Jurkat, Clone E6-1 (cell line): ENCODE measurements at regions not wholly inside any gene's neighbourhood (a gene's known extent, or its start where the extent isn't known, plus 50 kb on each side); places are given as distances from the start of the nearest gene placed in this dataset.

Experiments used
- DNase-seq: peaks from one replicate; pipeline ENCODE4 v3.0.0-alpha.2; 2011; ENCODE audit warnings: low read depth, low spot score
- H3K4me3 ChIP-seq: 2 replicates; pipeline ENCODE4 v1.5.1; 2011; ENCODE audit warnings: mild to moderate bottlenecking, low read length, control low read depth, moderate library complexity

GRCh38 chr3:111244760-111245159 lies 173.1 kb downstream of the NECTIN3 start:
- no peak for DNase-seq
- H3K4me3 ChIP-seq: no peak overlapping the region

- H3K4me3 ChIP-seq: no peak overlapping the region
- no peak for DNase-seq
Measured at GRCh38 chr3:111246967-111247760, 175.5 kb downstream of the NECTIN3 start.

GRCh38 chr3:111248406-111248805 lies 176.8 kb downstream of the NECTIN3 start:
- DNase-seq: no peak
- H3K4me3 ChIP-seq: no peak overlapping the region

GRCh38 chr3:111249421-111249820 lies 177.8 kb downstream of the NECTIN3 start:
- no peak overlapping the region for H3K4me3 ChIP-seq
- DNase-seq: no peak

GRCh38 chr3:111252779-111253178 lies 181.2 kb downstream of the NECTIN3 start:
- H3K4me3 ChIP-seq: no peak overlapping the region
- DNase-seq: no peak

GRCh38 chr3:111253733-111254132 lies 182.1 kb downstream of the NECTIN3 start:
- H3K4me3 ChIP-seq: no peak overlapping the region
- peak; percentile 49 for DNase-seq

- no peak for DNase-seq
Measured at GRCh38 chr3:111260878-111261277, 189.3 kb downstream of the NECTIN3 start.

GRCh38 chr3:111269777-111270176 lies 198.2 kb downstream of the NECTIN3 start:
- DNase-seq: no peak
- H3K4me3 ChIP-seq: no peak overlapping the region

More at GRCh38 chr3:111260878-111261277, 189.3 kb downstream of the NECTIN3 start:
- H3K4me3 ChIP-seq: no peak overlapping the region

- H3K4me3 ChIP-seq: no peak overlapping the region
- DNase-seq: no peak
Measured at GRCh38 chr3:111277226-111277625, 205.6 kb downstream of the NECTIN3 start.

GRCh38 chr3:111278959-111279358 lies 207.3 kb downstream of the NECTIN3 start:
- DNase-seq: no peak
- no peak overlapping the region for H3K4me3 ChIP-seq

- H3K4me3 ChIP-seq: no peak overlapping the region
- DNase-seq: no peak
Measured at GRCh38 chr3:111282024-111282423, 210.4 kb downstream of the NECTIN3 start.

GRCh38 chr3:111283165-111283564 lies 211.5 kb downstream of the NECTIN3 start:
- no peak overlapping the region for H3K4me3 ChIP-seq
- DNase-seq: no peak

- DNase-seq: peak; percentile 51
- H3K4me3 ChIP-seq: no peak overlapping the region
Measured at GRCh38 chr3:111284503-111285183, 213.0 kb downstream of the NECTIN3 start.

- peak; percentile 56 for DNase-seq
- no peak overlapping the region for H3K4me3 ChIP-seq
Measured at GRCh38 chr3:111285184-111285538, 213.5 kb downstream of the NECTIN3 start.

GRCh38 chr3:111285694-111286093 lies 214.1 kb downstream of the NECTIN3 start:
- DNase-seq: no peak
- H3K4me3 ChIP-seq: no peak overlapping the region

GRCh38 chr3:111286746-111287145 lies 215.1 kb downstream of the NECTIN3 start:
- no peak for DNase-seq
- H3K4me3 ChIP-seq: no peak overlapping the region

GRCh38 chr3:111292117-111292516 lies 220.5 kb downstream of the NECTIN3 start:
- no peak for DNase-seq
- no peak overlapping the region for H3K4me3 ChIP-seq

- no peak for DNase-seq
- H3K4me3 ChIP-seq: no peak overlapping the region
Measured at GRCh38 chr3:111299192-111299615, 227.6 kb downstream of the NECTIN3 start.

GRCh38 chr3:111301238-111301798 lies 229.7 kb downstream of the NECTIN3 start:
- no peak overlapping the region for H3K4me3 ChIP-seq

GRCh38 chr3:111302063-111302462 lies 230.4 kb downstream of the NECTIN3 start:
- no peak for DNase-seq
- H3K4me3 ChIP-seq: no peak overlapping the region

More at GRCh38 chr3:111301238-111301798, 229.7 kb downstream of the NECTIN3 start:
- DNase-seq: no peak
